Fibroblast of mammary gland (primary cell): ENCODE measurements at regions not wholly inside any gene's neighbourhood (a gene's known extent, or its start where the extent isn't known, plus 50 kb on each side); places are given as distances from the start of the nearest gene placed in this dataset.

Source experiments
- DNase-seq: peaks from one replicate; pipeline ENCODE4 v3.0.0-alpha.2; 2010; ENCODE audit warnings: low read depth
- H3K4me3 ChIP-seq: 2 replicates; pipeline ENCODE4 v1.5.1; 2011; ENCODE audit warnings: low read depth, mild to moderate bottlenecking, low read length, moderate library complexity; ENCODE audit not compliant: control insufficient read depth
- CTCF ChIP-seq: conservative IDR thresholded peaks from 2 replicates; pipeline ENCODE4 v1.5.1; 2011; ENCODE audit warnings: low read depth, low read length, inconsistent platforms; ENCODE audit not compliant: control insufficient read depth, insufficient read depth

- no peak overlapping the region for H3K4me3 ChIP-seq
- no peak for DNase-seq
- no peak for TF ChIP-seq CTCF
These were observed 90.6 kb upstream of the PPP2R2D start for GRCh38 chr10:131810036-131810804.

GRCh38 chr10:131810805-131811629, 89.8 kb upstream of the PPP2R2D start:
- DNase-seq: no peak
- no peak for TF ChIP-seq CTCF

GRCh38 chr10:131811630-131812403, 89.0 kb upstream of the PPP2R2D start:
- no peak overlapping the region for H3K4me3 ChIP-seq
- no peak for DNase-seq
- no peak for TF ChIP-seq CTCF

More at GRCh38 chr10:131810805-131811629, 89.8 kb upstream of the PPP2R2D start:
- H3K4me3 ChIP-seq: no peak overlapping the region

- no peak for TF ChIP-seq CTCF
- no peak overlapping the region for H3K4me3 ChIP-seq
- DNase-seq: no peak
These were observed 87.8 kb upstream of the PPP2R2D start for GRCh38 chr10:131812736-131813604.

GRCh38 chr10:131814567-131815265, 86.1 kb upstream of the PPP2R2D start:
- no peak for TF ChIP-seq CTCF
- H3K4me3 ChIP-seq: no peak overlapping the region
- DNase-seq: no peak
